ENCODE measurements at regions not wholly inside any gene's neighbourhood (a gene's known extent, or its start where the extent isn't known, plus 50 kb on each side); places are given as distances from the start of the nearest gene placed in this dataset.

DNA sequence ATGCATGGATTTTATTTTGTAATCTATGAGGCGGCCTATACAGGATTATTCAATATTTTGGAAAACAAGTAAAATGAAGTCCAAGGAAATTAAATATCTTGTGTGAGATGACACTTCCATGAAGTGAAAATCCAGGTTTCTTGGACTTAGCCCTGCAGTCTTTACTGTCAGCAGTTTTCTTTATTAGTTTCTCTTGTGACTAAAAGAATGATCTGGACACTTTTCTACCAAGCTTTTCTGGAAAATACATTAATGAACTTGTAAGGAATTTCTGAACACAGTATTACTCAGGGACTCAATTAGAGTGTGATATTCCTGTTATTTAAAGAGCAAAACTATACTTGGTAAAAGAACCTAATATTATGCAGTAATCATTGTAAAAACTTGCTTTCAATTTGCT, 610.4 kb upstream of the SLC8A1 start:
- no peak overlapping the region for H3K27ac ChIP-seq
- TF ChIP-seq, protein P1, sequence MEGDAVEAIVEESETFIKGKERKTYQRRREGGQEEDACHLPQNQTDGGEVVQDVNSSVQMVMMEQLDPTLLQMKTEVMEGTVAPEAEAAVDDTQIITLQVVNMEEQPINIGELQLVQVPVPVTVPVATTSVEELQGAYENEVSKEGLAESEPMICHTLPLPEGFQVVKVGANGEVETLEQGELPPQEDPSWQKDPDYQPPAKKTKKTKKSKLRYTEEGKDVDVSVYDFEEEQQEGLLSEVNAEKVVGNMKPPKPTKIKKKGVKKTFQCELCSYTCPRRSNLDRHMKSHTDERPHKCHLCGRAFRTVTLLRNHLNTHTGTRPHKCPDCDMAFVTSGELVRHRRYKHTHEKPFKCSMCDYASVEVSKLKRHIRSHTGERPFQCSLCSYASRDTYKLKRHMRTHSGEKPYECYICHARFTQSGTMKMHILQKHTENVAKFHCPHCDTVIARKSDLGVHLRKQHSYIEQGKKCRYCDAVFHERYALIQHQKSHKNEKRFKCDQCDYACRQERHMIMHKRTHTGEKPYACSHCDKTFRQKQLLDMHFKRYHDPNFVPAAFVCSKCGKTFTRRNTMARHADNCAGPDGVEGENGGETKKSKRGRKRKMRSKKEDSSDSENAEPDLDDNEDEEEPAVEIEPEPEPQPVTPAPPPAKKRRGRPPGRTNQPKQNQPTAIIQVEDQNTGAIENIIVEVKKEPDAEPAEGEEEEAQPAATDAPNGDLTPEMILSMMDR (conservative IDR thresholded peaks at IDR 0.05): no peak

DNA sequence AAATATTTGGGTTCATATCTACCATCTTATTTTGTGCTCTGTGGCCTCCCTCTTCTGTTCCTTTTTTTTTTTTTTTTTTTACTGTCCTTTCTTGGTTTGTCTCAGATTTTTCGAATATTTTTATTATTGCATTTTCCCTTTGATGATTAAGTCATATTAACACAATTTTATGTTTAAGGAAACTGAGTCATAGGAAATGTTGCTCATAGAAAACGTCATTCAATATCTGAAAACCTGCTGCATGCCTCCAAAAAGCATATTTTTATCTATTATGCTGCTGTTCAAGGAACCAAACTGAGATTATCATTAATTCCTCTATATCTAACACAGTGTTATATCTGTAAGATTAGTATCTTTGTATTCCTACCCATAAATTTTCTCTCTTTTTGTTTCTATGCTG, 614.3 kb upstream of the SLC8A1 start:
- TF ChIP-seq, protein P1 (conservative IDR thresholded peaks at IDR 0.05): no peak
- H3K27ac ChIP-seq: no peak overlapping the region

DNA sequence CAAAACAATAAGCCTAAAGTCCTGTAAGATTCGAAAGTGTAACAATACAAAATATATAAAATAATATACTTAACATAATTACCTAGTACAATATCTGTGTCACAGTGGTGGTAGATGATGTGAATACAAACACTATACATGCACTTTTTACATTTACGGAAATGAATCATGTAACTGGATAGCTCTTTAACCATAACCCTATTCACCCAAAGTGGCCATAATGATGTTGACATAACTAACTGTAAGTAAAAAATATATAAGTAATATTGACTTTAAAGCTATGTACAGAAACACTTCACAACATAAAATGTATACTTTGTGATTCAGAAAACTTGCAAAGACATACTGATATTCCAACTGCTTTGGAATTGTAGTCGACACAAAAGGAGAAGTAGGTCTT, 616.9 kb upstream of the SLC8A1 start:
- TF ChIP-seq, protein P1 (conservative IDR thresholded peaks at IDR 0.05): no peak
- H3K27ac ChIP-seq: no peak overlapping the region

DNA sequence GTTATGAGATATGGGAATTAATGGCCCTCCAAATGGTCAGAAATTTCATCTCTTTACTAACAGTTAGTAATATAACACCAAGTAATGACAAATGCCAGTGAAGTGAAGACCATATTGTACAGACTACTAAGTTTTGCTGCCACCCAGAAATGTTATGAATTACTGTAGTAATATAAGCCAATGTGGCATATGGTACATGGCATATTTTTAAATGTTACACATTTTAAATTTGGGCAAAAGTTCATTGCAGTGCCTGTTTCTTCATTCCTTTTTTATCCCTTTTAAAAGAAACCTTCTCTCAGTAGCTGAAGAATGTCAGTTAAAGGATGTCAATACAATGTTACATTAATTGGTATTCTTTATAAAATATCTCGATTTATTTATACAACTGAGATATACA, 626.5 kb upstream of the SLC8A1 start:
- TF ChIP-seq, protein P1 (conservative IDR thresholded peaks at IDR 0.05): no peak

DNA sequence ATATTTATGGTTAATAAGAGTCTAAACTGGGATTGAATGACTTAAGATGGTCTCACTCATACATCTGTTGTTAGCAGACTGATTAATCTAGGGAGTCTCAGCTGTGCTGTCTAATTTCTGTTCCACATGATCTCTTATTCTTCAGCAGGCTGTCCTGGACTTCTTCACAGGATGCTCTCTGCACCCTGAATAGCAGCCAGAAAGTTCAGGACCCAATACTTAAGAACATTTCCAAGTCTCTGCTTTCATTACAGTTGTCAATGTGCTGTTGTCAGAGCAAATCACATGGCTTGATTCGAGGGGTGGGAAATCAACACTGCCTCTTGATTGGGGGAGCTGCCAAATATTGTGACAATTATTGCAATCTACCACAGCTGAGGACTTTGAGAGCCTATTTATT, 627.1 kb upstream of the SLC8A1 start:
- no peak overlapping the region for H3K27ac ChIP-seq

More for the DNA sequence above, 626.5 kb upstream of the SLC8A1 start:
- no peak overlapping the region for H3K27ac ChIP-seq

DNA sequence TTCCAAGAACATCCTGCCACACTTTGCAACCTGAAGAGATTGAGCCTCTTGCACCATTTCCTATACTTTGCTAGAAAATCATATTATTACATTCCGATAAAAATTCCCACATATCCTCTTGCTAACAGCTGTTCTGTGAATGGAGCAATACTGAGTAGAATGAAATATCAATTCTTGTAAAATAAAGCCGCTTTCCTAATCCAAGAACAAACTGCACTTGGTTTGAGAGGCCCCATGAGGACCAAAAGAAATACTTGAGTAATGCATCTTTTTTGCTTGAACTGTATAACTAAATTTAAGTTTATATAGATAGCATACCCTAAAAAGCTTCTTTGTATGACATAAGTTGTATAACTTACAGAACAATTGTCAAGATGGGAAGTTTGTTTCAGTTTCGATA, 632.4 kb upstream of the SLC8A1 start:
- TF ChIP-seq, protein P1 (conservative IDR thresholded peaks at IDR 0.05): no peak
- no peak overlapping the region for H3K27ac ChIP-seq

More for the DNA sequence above, 627.1 kb upstream of the SLC8A1 start:
- TF ChIP-seq, protein P1 (conservative IDR thresholded peaks at IDR 0.05): no peak

DNA sequence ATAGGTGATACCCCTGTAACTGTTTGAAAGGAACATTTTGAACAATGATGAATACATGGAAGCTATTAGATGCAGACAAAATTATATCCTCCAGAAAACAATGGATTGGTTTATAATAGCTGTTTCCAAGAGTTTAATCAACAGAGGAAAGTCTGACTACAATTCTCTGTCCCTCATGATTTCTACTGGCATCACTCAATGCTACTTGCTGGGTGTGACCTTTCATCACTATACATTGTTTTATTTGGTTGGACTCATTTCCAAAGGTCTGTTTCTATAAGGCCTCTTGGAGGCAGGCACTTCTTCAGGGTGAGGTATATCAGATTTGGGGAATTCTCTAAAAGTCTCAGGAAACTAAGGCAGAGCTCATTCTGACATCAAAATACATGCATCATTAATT, 636.1 kb upstream of the SLC8A1 start:
- TF ChIP-seq, protein P1 (conservative IDR thresholded peaks at IDR 0.05): no peak
- no peak overlapping the region for H3K27ac ChIP-seq

DNA sequence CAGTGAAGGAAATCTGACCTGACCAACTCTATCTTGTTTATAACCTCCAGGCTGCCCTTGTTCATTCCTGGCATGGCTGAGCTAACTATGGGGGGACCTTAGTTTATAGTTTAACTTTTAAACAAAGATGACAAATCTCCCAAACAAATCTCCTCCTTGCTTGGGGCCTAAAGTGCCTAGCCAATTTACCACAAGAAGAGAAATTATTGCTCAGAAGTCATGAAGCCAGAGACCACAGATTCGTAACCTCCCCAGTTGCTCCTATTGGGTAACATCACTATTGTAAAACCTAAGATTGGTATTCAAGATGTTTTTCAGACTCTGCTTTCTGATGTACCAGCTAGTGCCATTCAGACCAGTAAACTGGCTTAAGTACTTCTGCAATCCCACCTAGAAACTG, 649.4 kb upstream of the SLC8A1 start:
- TF ChIP-seq, protein P1 (conservative IDR thresholded peaks at IDR 0.05): no peak
- H3K27ac ChIP-seq: no peak overlapping the region

All from VCaP (cell line).